Astrocyte (in vitro differentiated cells and primary cell): ENCODE measurements at regions not wholly inside any gene's neighbourhood (a gene's known extent, or its start where the extent isn't known, plus 50 kb on each side); places are given as distances from the start of the nearest gene placed in this dataset.

Experiments used
- DNase-seq: peaks from one replicate; pipeline ENCODE4 v3.0.0-alpha.2; 2010; ENCODE audit warnings: low read depth
- FAIRE-seq: peaks from 2 replicates; lab custom pipeline; 2011; peaks lifted over from hg19 to GRCh38; lab: Jason Lieb, UNC
- H2AFZ ChIP-seq: 2 replicates; pipeline ENCODE4 v1.6.0; 2012; ENCODE audit warnings: low read depth, low read length, inconsistent platforms
- H3K27ac ChIP-seq: 2 replicates; pipeline ENCODE4 v1.5.1; 2011; ENCODE audit warnings: low read depth, low read length, inconsistent platforms
- H3K27me3 ChIP-seq: 2 replicates; pipeline ENCODE4 v1.6.0; 2011; ENCODE audit warnings: low read length, inconsistent platforms; ENCODE audit not compliant: insufficient read depth
- H3K36me3 ChIP-seq: 2 replicates; pipeline ENCODE4 v1.5.1; 2011; ENCODE audit warnings: low read length, inconsistent platforms; ENCODE audit not compliant: insufficient read depth
- H3K4me1 ChIP-seq: 2 replicates; pipeline ENCODE4 v1.5.1; 2011; ENCODE audit warnings: low read length, inconsistent platforms; ENCODE audit not compliant: insufficient read depth
- H3K4me2 ChIP-seq: 2 replicates; pipeline ENCODE4 v1.6.0; 2012; ENCODE audit warnings: low read length, inconsistent platforms
- H3K4me3 ChIP-seq: 2 replicates; pipeline ENCODE4 v1.5.1; 2011; ENCODE audit warnings: low read depth, mild to moderate bottlenecking, low read length, inconsistent platforms; ENCODE audit not compliant: insufficient read depth
- H3K79me2 ChIP-seq: 2 replicates; pipeline ENCODE4 v1.6.0; 2012; ENCODE audit warnings: mild to moderate bottlenecking, low read length, inconsistent platforms; ENCODE audit not compliant: insufficient read depth
- H3K9ac ChIP-seq: 2 replicates; pipeline ENCODE4 v1.6.0; 2012; ENCODE audit warnings: mild to moderate bottlenecking, low read length, inconsistent platforms
- H3K9me3 ChIP-seq: 2 replicates; pipeline ENCODE4 v1.5.1; 2012; ENCODE audit warnings: low read depth, mild to moderate bottlenecking, low read length, inconsistent platforms; ENCODE audit not compliant: insufficient read depth
- H4K20me1 ChIP-seq: 2 replicates; pipeline ENCODE4 v1.6.0; 2012; ENCODE audit warnings: low read length, inconsistent platforms; ENCODE audit not compliant: insufficient read depth
- H3K27ac Mint-ChIP-seq: one replicate; pipeline ENCODE4 v1.8.0; 2021; ENCODE audit warnings: mild to moderate bottlenecking, mixed read lengths; ENCODE audit not compliant: unreplicated experiment
- H3K27me3 Mint-ChIP-seq: one replicate; pipeline ENCODE4 v1.8.0; 2021; ENCODE audit warnings: low read depth, mixed read lengths; ENCODE audit not compliant: unreplicated experiment
- H3K36me3 Mint-ChIP-seq: one replicate; pipeline ENCODE4 v1.8.0; 2021; ENCODE audit warnings: low read depth, mixed read lengths; ENCODE audit not compliant: unreplicated experiment
- H3K4me1 Mint-ChIP-seq: one replicate; pipeline ENCODE4 v1.8.0; 2021; ENCODE audit warnings: low read depth, mixed read lengths; ENCODE audit not compliant: unreplicated experiment
- H3K4me3 Mint-ChIP-seq: one replicate; pipeline ENCODE4 v1.8.0; 2021; ENCODE audit warnings: mild to moderate bottlenecking, moderate library complexity, mixed read lengths; ENCODE audit not compliant: unreplicated experiment
- H3K9me3 Mint-ChIP-seq: one replicate; pipeline ENCODE4 v1.8.0; 2021; ENCODE audit warnings: mild to moderate bottlenecking, mixed read lengths; ENCODE audit not compliant: unreplicated experiment
- CTCF ChIP-seq: IDR thresholded peaks from 2 replicates; pipeline ENCODE4 v1.5.1; 2011; ENCODE audit warnings: low read depth, mild to moderate bottlenecking, inconsistent platforms, low read length, moderate library complexity; ENCODE audit not compliant: insufficient read depth
- EZH2 ChIP-seq: IDR thresholded peaks from 2 replicates; pipeline ENCODE4 v1.6.1; 2012; ENCODE audit warnings: mild to moderate bottlenecking, low read length, inconsistent platforms; ENCODE audit not compliant: insufficient read depth

- FAIRE-seq (peak; percentile 66), DNase-seq (peak; percentile 73)
- H3K4me3 ChIP-seq = no peak overlapping the region
- no peaks in the 10 kb centered on the region for H3K27me3 ChIP-seq
- H3K9ac ChIP-seq = peak overlapping the region; percentile 26
- peaks cover 17% of the 10 kb centered on the region for H3K4me1 ChIP-seq
- peak overlapping the region; percentile 71 for H3K27ac ChIP-seq
- Mint-ChIP-seq H3K9me3 (no peaks in the 10 kb centered on the region), H3K27ac (peak overlapping the region; percentile 65), H3K27me3 (peaks cover under 1% of the 10 kb centered on the region), H3K4me3 (no peak overlapping the region), H3K36me3 (no peaks in the 10 kb centered on the region), H3K4me1 (peaks cover 33% of the 10 kb centered on the region)
- H4K20me1 ChIP-seq = no peaks in the 10 kb centered on the region
- no peak overlapping the region for H2AFZ ChIP-seq
- no peaks in the 10 kb centered on the region for H3K79me2 ChIP-seq
- no peaks in the 10 kb centered on the region for H3K36me3 ChIP-seq
- H3K9me3 ChIP-seq = no peaks in the 10 kb centered on the region
- peak overlapping the region; percentile 29 for H3K4me2 ChIP-seq
- TF ChIP-seq CTCF (no peak), EZH2 (no peak)
Measured at GRCh38 chr2:133812826-133813617, 244.8 kb upstream of the NCKAP5 start.

GRCh38 chr2:133814890-133815289 lies 246.6 kb upstream of the NCKAP5 start:
- no peak overlapping the region for H2AFZ ChIP-seq
- H3K4me3 ChIP-seq = no peak overlapping the region
- Mint-ChIP-seq H3K27ac (no peak overlapping the region), H3K4me1 (peaks cover 47% of the 10 kb centered on the region), H3K36me3 (no peaks in the 10 kb centered on the region), H3K9me3 (peaks cover 2% of the 10 kb centered on the region), H3K27me3 (no peaks in the 10 kb centered on the region), H3K4me3 (no peak overlapping the region)
- DNase-seq (no peak), FAIRE-seq (no peak)
- no peaks in the 10 kb centered on the region for H3K79me2 ChIP-seq
- no peak overlapping the region for H3K27ac ChIP-seq
- no peaks in the 10 kb centered on the region for H3K9me3 ChIP-seq
- no peaks in the 10 kb centered on the region for H4K20me1 ChIP-seq
- H3K4me2 ChIP-seq = no peak overlapping the region
- H3K27me3 ChIP-seq = no peaks in the 10 kb centered on the region
- H3K36me3 ChIP-seq = no peaks in the 10 kb centered on the region
- TF ChIP-seq CTCF = no peak
- TF ChIP-seq EZH2 = no peak
- H3K9ac ChIP-seq = no peak overlapping the region
- peaks cover 34% of the 10 kb centered on the region for H3K4me1 ChIP-seq

GRCh38 chr2:133816037-133816436 lies 247.8 kb upstream of the NCKAP5 start:
- Mint-ChIP-seq H3K36me3 (no peaks in the 10 kb centered on the region), H3K4me3 (no peak overlapping the region), H3K27me3 (no peaks in the 10 kb centered on the region), H3K9me3 (peaks cover 2% of the 10 kb centered on the region), H3K27ac (no peak overlapping the region), H3K4me1 (peaks cover 49% of the 10 kb centered on the region)
- FAIRE-seq (no peak), DNase-seq (no peak)
- Histone ChIP-seq H3K4me3 (no peak overlapping the region), H3K9ac (no peak overlapping the region), H3K27ac (peak overlapping the region; percentile 8), H3K27me3 (no peaks in the 10 kb centered on the region), H4K20me1 (no peaks in the 10 kb centered on the region), H2AFZ (no peak overlapping the region), H3K4me1 (peaks cover 41% of the 10 kb centered on the region), H3K9me3 (no peaks in the 10 kb centered on the region), H3K36me3 (no peaks in the 10 kb centered on the region), H3K4me2 (no peak overlapping the region), H3K79me2 (no peaks in the 10 kb centered on the region)
- TF ChIP-seq EZH2 (no peak), CTCF (no peak)
